T-cell (primary cell): ENCODE measurements at regions not wholly inside any gene's neighbourhood (a gene's known extent, or its start where the extent isn't known, plus 50 kb on each side); places are given as distances from the start of the nearest gene placed in this dataset.
A peak's percentile ranks its signal among the peaks of the same experiment; 100 is the strongest.
"Not testable (repeated sequence)": the region's sequence is repeated elsewhere in the genome, so short reads cannot be mapped to it uniquely, and the experiment has no call there.

Experiments used
- ATAC-seq, 4 experiments: fragments of 200-7000 bp in 3 of 4; fragments of 150-1000 bp in 1 of 4; cut with Tn5 transposase; replicated peaks in 1 of 4; 1 replicate in 3 of 4; 2 replicates in 1 of 4; pipeline ENCODE4 v1.10.0; 2021; ENCODE audit warnings: moderate library complexity in 3 of 4, mild to moderate bottlenecking in 2 of 4, moderate number of reproducible peaks in 1 of 4
- CTCF ChIA-PET, 2 donors: fragments of 300-600 bp; sonication (Branson Sonifier 250); formaldehyde crosslinking; loops; one replicate each; lab custom pipeline; 2022; ENCODE audit warnings: antibody characterized with exemption in 2 of 2; lab: Charles Lee
- POLR2A ChIA-PET, 2 donors: fragments of 300-600 bp; sonication (Branson Sonifier 250); formaldehyde crosslinking; loops; one replicate each; lab custom pipeline; 2022; ENCODE audit warnings: antibody characterized with exemption in 2 of 2; lab: Charles Lee
- DNase-seq, 35 experiments: peaks; one replicate each; pipeline versions ENCODE4 v3.0.0 to v3.0.0-alpha.2; 2013 to 2023
- H3K27ac ChIP-seq: one replicate; pipeline ENCODE4 v1.5.1; 2013; ENCODE audit warnings: low read length
- H3K27me3 ChIP-seq, 2 experiments: replicated peaks in 1 of 2; 1 replicate in 1 of 2; 2 replicates in 1 of 2; pipeline versions ENCODE4 v1.6.1 to v1.7.0; 2013; ENCODE audit warnings: low read length in 1 of 2, mixed read lengths in 1 of 2; ENCODE audit not compliant: control insufficient read depth in 2 of 2, insufficient read depth in 2 of 2; ENCODE audit errors: extremely low read depth in 1 of 2
- H3K36me3 ChIP-seq, 2 donors: 1 replicate in 1 of 2; 2 replicates in 1 of 2; pipeline versions ENCODE4 v1.6.1 to v1.7.0; 2013; ENCODE audit warnings: low read length in 1 of 2; ENCODE audit not compliant: control insufficient read depth in 2 of 2, insufficient read depth in 1 of 2; ENCODE audit errors: extremely low read depth in 1 of 2
- H3K4me1 ChIP-seq, 2 experiments: 1 replicate in 1 of 2; 2 replicates in 1 of 2; pipeline versions ENCODE4 v1.6.1 to v1.7.0; 2013; ENCODE audit warnings: low read length in 2 of 2, mixed read lengths in 1 of 2; ENCODE audit not compliant: insufficient read depth in 2 of 2, control insufficient read depth in 1 of 2; ENCODE audit errors: extremely low read depth in 1 of 2
- H3K4me3 ChIP-seq, 2 donors: 1 replicate in 1 of 2; 2 replicates in 1 of 2; pipeline versions ENCODE4 v1.5.1 to v1.7.0; 2013; ENCODE audit warnings: mild to moderate bottlenecking in 2 of 2, low read length in 1 of 2, moderate library complexity in 1 of 2; ENCODE audit not compliant: control insufficient read depth in 1 of 2; ENCODE audit errors: extremely low read depth in 1 of 2
- H3K9me3 ChIP-seq: 2 replicates; pipeline ENCODE4 v1.7.0; 2013
- H3K27ac Mint-ChIP-seq, 2 donors: one replicate each; pipeline ENCODE4 v1.8.0; 2020 to 2021; ENCODE audit warnings: mild to moderate bottlenecking in 2 of 2, mixed read lengths in 2 of 2
- H3K27me3 Mint-ChIP-seq, 2 donors: one replicate each; pipeline ENCODE4 v1.8.0; 2021 to 2022; ENCODE audit warnings: mixed read lengths in 2 of 2
- H3K36me3 Mint-ChIP-seq: one replicate; pipeline ENCODE4 v1.8.0; 2021; ENCODE audit warnings: mixed read lengths
- H3K4me1 Mint-ChIP-seq, 3 donors: one replicate each; pipeline ENCODE4 v1.8.0; 2020 to 2022; ENCODE audit warnings: mixed read lengths in 3 of 3, mild to moderate bottlenecking in 1 of 3
- H3K4me3 Mint-ChIP-seq, 3 donors: one replicate each; pipeline ENCODE4 v1.8.0; 2020 to 2022; ENCODE audit warnings: mild to moderate bottlenecking in 3 of 3, mixed read lengths in 3 of 3, moderate library complexity in 3 of 3
- H3K9me3 Mint-ChIP-seq, 3 donors: one replicate each; pipeline ENCODE4 v1.8.0; 2020 to 2022; ENCODE audit warnings: mixed read lengths in 3 of 3
- WGBS: methylation state at CpG from one replicate; pipeline ENCODE4 v1.1.5; 2013; ENCODE audit warnings: missing lambda C conversion rate; ENCODE audit not compliant: insufficient coverage; 5-methylcytosine and 5-hydroxymethylcytosine counted together

DNA sequence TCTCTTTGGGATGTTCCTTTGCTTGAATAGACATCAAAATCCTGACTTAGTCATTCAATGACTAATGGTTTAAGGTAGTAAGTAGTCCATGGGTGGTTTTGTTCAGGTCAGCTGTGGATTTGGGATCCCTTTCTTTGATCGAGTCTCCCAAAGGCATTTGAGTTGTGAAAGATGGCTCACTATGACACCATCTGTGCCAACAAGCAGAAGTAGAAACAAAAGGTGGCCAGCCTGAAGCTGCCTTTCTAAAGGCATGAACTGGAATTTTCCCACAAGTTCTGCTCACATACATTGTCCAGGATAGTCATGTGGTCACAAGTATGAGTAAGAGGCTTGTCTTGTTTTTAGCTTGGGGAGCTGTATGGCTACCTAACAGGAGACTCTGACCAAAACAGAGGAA, 129.9 kb downstream of the CCNG2 start:
- ChIA-PET CTCF (no interaction called here), POLR2A (no interaction called here)
- Histone ChIP-seq H3K9me3 (no peaks in the 10 kb centered on the region), H3K4me1 (no peaks in the 10 kb centered on the region), H3K27me3 (peaks cover 0 to 6% of the 10 kb centered on the region in 2 experiments), H3K27ac (no peak overlapping the region), H3K36me3 (no peaks in the 10 kb centered on the region), H3K4me3 (no peak overlapping the region)
- no peak for ATAC-seq
- no peaks in the 10 kb centered on the region for H3K9me3 Mint-ChIP-seq
- no CpG with 5 or more reads among the region's 1 CpG for WGBS
- no peak for DNase-seq
- H3K27me3 Mint-ChIP-seq: peaks cover 8 to 17% of the 10 kb centered on the region in 2 donors
- H3K36me3 Mint-ChIP-seq: no peaks in the 10 kb centered on the region
- no peaks in the 10 kb centered on the region for H3K4me1 Mint-ChIP-seq
- no peak overlapping the region for H3K27ac Mint-ChIP-seq
- no peak overlapping the region for H3K4me3 Mint-ChIP-seq

DNA sequence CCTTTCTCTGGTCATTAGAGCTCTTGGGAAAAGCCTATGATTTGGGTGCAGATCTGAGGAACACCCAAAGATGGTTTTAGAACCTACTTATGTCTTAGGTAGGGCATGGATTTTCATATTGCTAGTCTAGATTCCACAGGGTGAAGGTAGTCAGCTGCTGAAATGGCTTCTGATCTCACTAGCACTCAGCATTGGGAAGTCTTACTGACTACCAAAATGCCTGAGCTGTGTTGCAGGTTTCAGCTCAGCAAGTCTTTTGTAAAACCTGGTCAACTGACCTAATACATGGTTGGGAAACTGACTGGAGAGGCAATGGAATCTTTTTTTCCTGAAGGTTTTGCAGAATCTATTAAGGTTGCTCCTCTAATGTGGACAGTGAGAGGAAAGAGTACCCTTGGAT, 136.4 kb downstream of the CCNG2 start:
- no peaks in the 10 kb centered on the region for H3K36me3 ChIP-seq
- H3K27me3 Mint-ChIP-seq: peaks cover under 1 to 19% of the 10 kb centered on the region in 2 donors
- ATAC-seq (no peak), DNase-seq (no peak)
- no peaks in the 10 kb centered on the region for H3K4me1 ChIP-seq
- H3K27ac Mint-ChIP-seq: no peak overlapping the region
- ChIA-PET CTCF (no interaction called here), POLR2A (no interaction called here)
- H3K9me3 ChIP-seq: no peaks in the 10 kb centered on the region
- H3K27ac ChIP-seq: no peak overlapping the region
- peaks cover 0 to 8% (median 0%) of the 10 kb centered on the region in 3 donors for H3K9me3 Mint-ChIP-seq
- H3K4me3 Mint-ChIP-seq: no peak overlapping the region
- H3K36me3 Mint-ChIP-seq: no peaks in the 10 kb centered on the region
- H3K27me3 ChIP-seq: peaks cover 0 to 6% of the 10 kb centered on the region in 2 experiments
- H3K4me1 Mint-ChIP-seq: no peaks in the 10 kb centered on the region
- H3K4me3 ChIP-seq: no peak overlapping the region

DNA sequence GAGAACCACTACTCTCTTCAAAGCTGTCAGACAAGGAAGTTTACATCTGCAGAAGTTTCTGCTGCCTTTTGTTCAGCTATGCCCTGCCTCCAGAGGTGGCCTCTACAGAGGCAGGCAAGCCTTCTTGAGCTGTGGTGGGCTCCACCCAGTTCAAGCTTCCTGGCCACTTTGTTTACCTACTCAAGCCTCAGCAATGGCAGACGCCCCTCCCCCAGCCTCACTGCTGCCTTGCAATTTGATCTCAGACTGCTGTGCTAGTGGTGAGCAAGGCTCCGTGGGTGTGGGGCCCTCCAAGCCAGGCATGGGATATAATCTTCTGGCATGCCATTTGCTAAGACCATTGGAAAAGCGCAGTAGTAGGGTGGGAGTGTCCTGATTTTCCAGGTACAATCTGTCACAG, 144.0 kb downstream of the CCNG2 start:
- POLR2A ChIA-PET, CTCF ChIA-PET, DNase-seq: not testable (repeated sequence)

DNA sequence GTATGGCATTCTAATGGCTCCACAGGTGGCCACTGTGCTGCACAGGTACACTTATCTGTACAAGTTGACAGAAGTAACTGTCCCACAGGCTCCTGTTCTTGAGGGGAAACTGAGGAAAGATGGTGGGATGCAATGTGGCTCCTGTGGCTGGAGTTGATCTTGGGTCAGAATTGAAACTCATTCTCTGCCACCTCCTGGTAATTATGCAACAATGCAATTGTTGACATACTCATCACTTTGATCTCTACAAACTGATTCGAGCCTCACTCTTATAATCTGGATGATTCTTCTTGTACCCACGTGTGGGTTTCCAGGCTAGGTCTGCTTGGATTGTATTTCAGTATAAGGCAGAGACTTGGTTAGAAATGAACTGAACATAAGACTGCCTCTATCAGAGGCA, 148.8 kb downstream of the CCNG2 start:
- Histone ChIP-seq H3K4me1 (no peaks in the 10 kb centered on the region), H3K27me3 (peaks cover 0 to 8% of the 10 kb centered on the region in 2 experiments), H3K4me3 (no peak overlapping the region), H3K27ac (no peak overlapping the region), H3K36me3 (no peaks in the 10 kb centered on the region), H3K9me3 (no peaks in the 10 kb centered on the region)
- Mint-ChIP-seq H3K4me3 (no peak overlapping the region), H3K9me3 (peaks cover 0 to 3% (median 0%) of the 10 kb centered on the region in 3 donors), H3K27me3 (peaks cover 3 to 15% of the 10 kb centered on the region in 2 donors), H3K27ac (no peak overlapping the region), H3K4me1 (peaks cover 0 to 3% (median under 1%) of the 10 kb centered on the region in 3 donors), H3K36me3 (no peaks in the 10 kb centered on the region)
- DNase-seq (no peak), ATAC-seq (no peak)
- POLR2A ChIA-PET: no interaction called here
- no CpG with 5 or more reads among the region's 2 CpGs for WGBS
- CTCF ChIA-PET: interaction anchor here in 1 of 2 donors (0.6 kb wide), 1 partner anchor 84 kb away, joined by 6 read pairs; no protein-coding TSS in a partner anchor

More for the DNA sequence above, 144.0 kb downstream of the CCNG2 start:
- H3K36me3 ChIP-seq, H3K9me3 Mint-ChIP-seq, H3K4me1 Mint-ChIP-seq, H3K27me3 ChIP-seq, H3K9me3 ChIP-seq, H3K27ac ChIP-seq, H3K4me3 ChIP-seq, H3K4me1 ChIP-seq, ATAC-seq, H3K36me3 Mint-ChIP-seq, H3K27ac Mint-ChIP-seq, H3K4me3 Mint-ChIP-seq: not testable (repeated sequence)
- 56% methylated on average over 2 of the region's 3 CpGs for WGBS
- peaks cover 7 to 25% of the 10 kb centered on the region in 2 donors for H3K27me3 Mint-ChIP-seq

DNA sequence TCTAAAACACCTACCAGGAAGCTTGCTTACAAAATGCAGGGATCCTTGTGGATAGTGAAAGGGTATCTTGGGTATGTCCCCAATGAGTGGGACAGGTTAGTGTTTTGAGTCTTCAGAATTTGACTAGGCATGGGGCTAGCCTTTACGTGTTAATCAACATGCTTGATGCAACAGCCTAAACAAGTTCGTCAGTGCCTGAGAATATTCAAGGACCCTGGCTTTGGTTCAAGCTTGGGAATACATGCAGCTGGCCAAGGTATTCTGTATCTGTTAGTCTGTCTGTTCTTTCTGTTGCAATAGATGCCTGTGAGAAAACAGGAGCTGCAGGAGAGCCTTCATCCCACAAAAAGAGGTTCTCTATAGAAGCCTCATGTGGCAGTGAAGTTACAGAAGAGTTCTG, 149.5 kb downstream of the CCNG2 start:
- Histone ChIP-seq H3K4me3 (no peak overlapping the region), H3K27me3 (peaks cover 0 to 6% of the 10 kb centered on the region in 2 experiments), H3K9me3 (no peaks in the 10 kb centered on the region), H3K36me3 (no peaks in the 10 kb centered on the region), H3K4me1 (no peaks in the 10 kb centered on the region), H3K27ac (no peak overlapping the region)
- peaks cover 0 to 2% (median 0%) of the 10 kb centered on the region in 3 donors for H3K4me1 Mint-ChIP-seq
- DNase-seq (no peak), ATAC-seq (no peak)
- WGBS: 88% methylated on average over 1 of the region's 2 CpGs
- ChIA-PET CTCF (no interaction called here), POLR2A (no interaction called here)
- H3K27ac Mint-ChIP-seq: no peak overlapping the region
- H3K36me3 Mint-ChIP-seq: no peaks in the 10 kb centered on the region
- H3K9me3 Mint-ChIP-seq: peaks cover 0 to 3% (median 0%) of the 10 kb centered on the region in 3 donors
- H3K4me3 Mint-ChIP-seq: no peak overlapping the region
- H3K27me3 Mint-ChIP-seq: peaks cover 3 to 13% of the 10 kb centered on the region in 2 donors

DNA sequence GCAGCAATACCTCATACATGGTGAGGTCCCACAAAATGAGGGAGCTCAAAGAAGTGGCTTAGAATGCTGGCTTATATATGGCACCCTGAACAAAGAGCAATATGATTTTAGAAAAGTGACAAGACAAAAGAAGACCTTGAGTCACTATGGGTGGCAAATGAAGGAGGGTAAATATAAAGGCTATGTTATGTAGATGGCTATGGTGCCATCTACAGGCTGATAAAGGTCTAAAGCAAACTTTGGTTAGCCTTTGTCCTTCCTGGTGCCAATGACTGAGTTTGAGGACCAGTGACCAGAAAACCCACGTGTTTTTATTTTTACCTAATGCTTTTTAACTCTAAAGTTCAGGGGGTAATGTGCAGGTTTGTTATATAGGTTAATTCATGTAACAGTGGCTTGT, 151.8 kb downstream of the CCNG2 start:
- Mint-ChIP-seq H3K27me3 (peaks cover 3% of the 10 kb centered on the region in 2 donors), H3K36me3 (no peaks in the 10 kb centered on the region), H3K9me3 (peaks cover 0 to 3% (median 0%) of the 10 kb centered on the region in 3 donors), H3K4me1 (no peaks in the 10 kb centered on the region), H3K4me3 (no peak overlapping the region), H3K27ac (no peak overlapping the region)
- ChIA-PET POLR2A (interaction anchor here in 1 of 2 donors (0.7 kb wide), 1 partner anchor 809 kb away, joined by 11 read pairs; no protein-coding TSS in a partner anchor), CTCF (interaction anchor here (0.6 to 0.7 kb wide), 3 partner anchors 69 to 1177 kb away, joined by 3 to 13 read pairs (median 4); no protein-coding TSS in a partner anchor)
- no peak overlapping the region for H3K4me3 ChIP-seq
- ATAC-seq (peak in 1 of 4 experiments; percentile 30), DNase-seq (peak in 1 of 35 experiments; percentile 21)
- no peaks in the 10 kb centered on the region for H3K36me3 ChIP-seq
- no peaks in the 10 kb centered on the region for H3K9me3 ChIP-seq
- H3K4me1 ChIP-seq: no peaks in the 10 kb centered on the region
- H3K27ac ChIP-seq: no peak overlapping the region
- H3K27me3 ChIP-seq: peaks cover 0 to 2% of the 10 kb centered on the region in 2 experiments
- WGBS: no CpG with 5 or more reads among the region's 1 CpG

DNA sequence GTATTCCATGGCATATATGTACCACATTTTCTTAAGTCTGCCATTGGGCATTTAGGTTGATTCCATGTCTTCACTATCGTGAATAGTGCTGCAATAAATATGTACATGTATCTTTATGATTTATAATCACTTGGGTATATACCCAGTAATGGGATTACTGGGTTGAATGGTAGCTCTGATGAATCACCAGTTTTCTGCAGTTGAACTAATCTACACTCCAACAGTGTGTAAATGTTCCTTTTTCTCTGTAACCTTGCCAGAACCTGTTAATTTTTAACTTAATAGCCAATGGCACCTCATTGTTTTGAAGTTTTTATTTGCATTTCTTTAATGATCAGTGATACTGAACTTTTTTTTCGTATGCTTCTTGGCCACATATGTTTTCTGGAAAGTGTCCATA, 152.5 kb downstream of the CCNG2 start:
- ChIA-PET POLR2A (no interaction called here), CTCF (no interaction called here)
- no peaks in the 10 kb centered on the region for H3K4me1 Mint-ChIP-seq
- no peak overlapping the region for H3K27ac ChIP-seq
- no CpG with 5 or more reads among the region's 2 CpGs for WGBS
- H3K36me3 ChIP-seq: no peaks in the 10 kb centered on the region
- H3K4me3 Mint-ChIP-seq: no peak overlapping the region
- no peaks in the 10 kb centered on the region for H3K36me3 Mint-ChIP-seq
- H3K27me3 Mint-ChIP-seq: peaks cover 3% of the 10 kb centered on the region in 2 donors
- DNase-seq (no peak), ATAC-seq (no peak)
- peaks cover 0 to 2% of the 10 kb centered on the region in 2 experiments for H3K27me3 ChIP-seq
- no peak overlapping the region for H3K27ac Mint-ChIP-seq
- no peaks in the 10 kb centered on the region for H3K4me1 ChIP-seq
- H3K9me3 ChIP-seq: no peaks in the 10 kb centered on the region
- H3K4me3 ChIP-seq: no peak overlapping the region
- peaks cover 0 to 3% (median 0%) of the 10 kb centered on the region in 3 donors for H3K9me3 Mint-ChIP-seq
